Ovary (tissue), 3 donors: ENCODE measurements at regions not wholly inside any gene's neighbourhood (a gene's known extent, or its start where the extent isn't known, plus 50 kb on each side); places are given as distances from the start of the nearest gene placed in this dataset.

Source experiments
- EP300 ChIP-seq: sonication (generic); formaldehyde crosslinking; IDR thresholded peaks from one replicate; pipeline ENCODE4 v1.6.1; 2017; ENCODE audit warnings: antibody characterized with exemption
- TF ChIP-seq, protein P1 (sequence below), 3 donors: fragments of 450-650 bp in 2 of 3; fragments of 200-600 bp in 1 of 3; IDR thresholded peaks; one replicate each; pipeline versions ENCODE4 v1.5.1 to v1.8.0; 2016 to 2022; ENCODE audit warnings: antibody characterized with exemption in 3 of 3, mild to moderate bottlenecking in 1 of 3
- donor health status: DM: no; HTN: no; CAD: no.

DNA sequence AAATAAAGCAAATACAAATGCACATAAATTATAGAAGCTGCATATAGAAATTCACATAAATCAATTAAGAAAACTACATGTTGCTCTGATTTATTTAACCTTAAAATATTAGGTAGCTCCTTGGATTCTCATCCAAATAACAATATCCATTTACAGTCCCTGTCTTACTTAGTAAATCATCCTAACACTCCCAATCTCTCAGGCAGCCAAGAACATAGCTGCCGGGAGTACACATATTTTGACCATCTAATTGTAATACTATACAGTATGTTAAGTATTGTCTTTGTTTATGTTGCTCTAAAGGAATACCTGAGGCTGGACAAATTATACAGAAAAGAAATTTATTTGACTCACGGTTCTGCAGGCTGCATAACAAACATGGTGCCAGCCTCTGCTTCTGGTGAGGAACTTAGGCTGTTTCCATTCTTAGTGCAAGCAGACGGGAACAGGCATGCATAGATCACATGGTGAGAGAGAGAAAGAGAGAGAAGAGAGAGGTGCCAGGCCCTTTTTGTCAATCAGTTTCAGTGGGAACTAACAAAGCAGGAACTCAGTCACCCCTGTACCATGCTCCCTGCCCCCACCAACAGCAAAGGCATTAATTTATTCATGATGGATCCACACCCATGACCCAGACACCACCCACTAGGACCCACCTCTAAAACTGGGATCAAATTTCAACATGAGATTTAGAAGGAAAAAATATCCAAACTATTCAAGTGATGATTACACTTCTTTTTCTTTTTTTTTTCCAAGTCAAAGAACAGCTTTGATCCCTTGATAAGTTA is 614.8 kb upstream of the TECRL start:
- TF ChIP-seq, protein P1, sequence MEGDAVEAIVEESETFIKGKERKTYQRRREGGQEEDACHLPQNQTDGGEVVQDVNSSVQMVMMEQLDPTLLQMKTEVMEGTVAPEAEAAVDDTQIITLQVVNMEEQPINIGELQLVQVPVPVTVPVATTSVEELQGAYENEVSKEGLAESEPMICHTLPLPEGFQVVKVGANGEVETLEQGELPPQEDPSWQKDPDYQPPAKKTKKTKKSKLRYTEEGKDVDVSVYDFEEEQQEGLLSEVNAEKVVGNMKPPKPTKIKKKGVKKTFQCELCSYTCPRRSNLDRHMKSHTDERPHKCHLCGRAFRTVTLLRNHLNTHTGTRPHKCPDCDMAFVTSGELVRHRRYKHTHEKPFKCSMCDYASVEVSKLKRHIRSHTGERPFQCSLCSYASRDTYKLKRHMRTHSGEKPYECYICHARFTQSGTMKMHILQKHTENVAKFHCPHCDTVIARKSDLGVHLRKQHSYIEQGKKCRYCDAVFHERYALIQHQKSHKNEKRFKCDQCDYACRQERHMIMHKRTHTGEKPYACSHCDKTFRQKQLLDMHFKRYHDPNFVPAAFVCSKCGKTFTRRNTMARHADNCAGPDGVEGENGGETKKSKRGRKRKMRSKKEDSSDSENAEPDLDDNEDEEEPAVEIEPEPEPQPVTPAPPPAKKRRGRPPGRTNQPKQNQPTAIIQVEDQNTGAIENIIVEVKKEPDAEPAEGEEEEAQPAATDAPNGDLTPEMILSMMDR (IDR thresholded peaks at IDR 0.05) = no peak
- TF ChIP-seq EP300 = no peak
